ENCODE measurements at regions not wholly inside any gene's neighbourhood (a gene's known extent, or its start where the extent isn't known, plus 50 kb on each side); places are given as distances from the start of the nearest gene placed in this dataset.

GRCh38 chr1:177802304-177802703 lies 167.6 kb downstream of the SEC16B start:
- Histone ChIP-seq H3K4me3 (no peak overlapping the region), H3K4me1 (no peaks in the 10 kb centered on the region), H3K27me3 (no peaks in the 10 kb centered on the region), H3K9me3 (no peaks in the 10 kb centered on the region), H3K36me3 (no peaks in the 10 kb centered on the region), H3K27ac (no peak overlapping the region)
- intact Hi-C loops (cut with DNase I; ENCODE audit: low total_unique reads) = no loop called here
- no peak for DNase-seq (ENCODE audit: low spot score in 2 of 2)
- TF ChIP-seq CTCF (IDR thresholded peaks at IDR 0.05) = no peak
- no peak for TF ChIP-seq POLR2A (IDR thresholded peaks at IDR 0.05)
- no peak for TF ChIP-seq POLR2AphosphoS5 (IDR thresholded peaks at IDR 0.05)

- Histone ChIP-seq H3K27me3 (no peaks in the 10 kb centered on the region), H3K4me1 (no peaks in the 10 kb centered on the region), H3K27ac (no peak overlapping the region), H3K4me3 (no peak overlapping the region), H3K36me3 (no peaks in the 10 kb centered on the region), H3K9me3 (no peaks in the 10 kb centered on the region)
- DNase-seq (ENCODE audit: low spot score in 2 of 2) = no peak
- TF ChIP-seq CTCF (IDR thresholded peaks at IDR 0.05) (no peak), POLR2AphosphoS5 (IDR thresholded peaks at IDR 0.05) (no peak), POLR2A (IDR thresholded peaks at IDR 0.05) (no peak)
- intact Hi-C loops (cut with DNase I; ENCODE audit: low total_unique reads) = no loop called here
Observed at GRCh38 chr1:177801790-177802189, 168.1 kb downstream of the SEC16B start.

GRCh38 chr1:177800400-177801088 lies 169.3 kb downstream of the SEC16B start:
- no peaks in the 10 kb centered on the region for H3K4me1 ChIP-seq
- DNase-seq (ENCODE audit: low spot score in 2 of 2) = no peak
- H3K27me3 ChIP-seq = no peaks in the 10 kb centered on the region
- H3K27ac ChIP-seq = no peak overlapping the region
- no peaks in the 10 kb centered on the region for H3K36me3 ChIP-seq
- H3K9me3 ChIP-seq = no peaks in the 10 kb centered on the region
- intact Hi-C loops (cut with DNase I; ENCODE audit: low total_unique reads) = no loop called here
- TF ChIP-seq POLR2A (IDR thresholded peaks at IDR 0.05) = no peak
- no peak for TF ChIP-seq POLR2AphosphoS5 (IDR thresholded peaks at IDR 0.05)
- TF ChIP-seq CTCF (IDR thresholded peaks at IDR 0.05) = no peak
- H3K4me3 ChIP-seq = no peak overlapping the region

GRCh38 chr1:177799746-177800145 lies 170.1 kb downstream of the SEC16B start:
- H3K36me3 ChIP-seq = no peaks in the 10 kb centered on the region
- no peaks in the 10 kb centered on the region for H3K9me3 ChIP-seq
- H3K27me3 ChIP-seq = no peaks in the 10 kb centered on the region
- intact Hi-C loops (cut with DNase I; ENCODE audit: low total_unique reads) = no loop called here
- no peak overlapping the region for H3K27ac ChIP-seq
- no peak for TF ChIP-seq POLR2A (IDR thresholded peaks at IDR 0.05)
- TF ChIP-seq POLR2AphosphoS5 (IDR thresholded peaks at IDR 0.05) = no peak
- TF ChIP-seq CTCF (IDR thresholded peaks at IDR 0.05) = no peak
- no peak overlapping the region for H3K4me3 ChIP-seq
- no peak for DNase-seq (ENCODE audit: low spot score in 2 of 2)
- H3K4me1 ChIP-seq = no peaks in the 10 kb centered on the region

GRCh38 chr1:177798614-177799013 lies 171.2 kb downstream of the SEC16B start:
- H3K9me3 ChIP-seq = no peaks in the 10 kb centered on the region
- H3K36me3 ChIP-seq = no peaks in the 10 kb centered on the region
- no peak overlapping the region for H3K4me3 ChIP-seq
- H3K4me1 ChIP-seq = no peaks in the 10 kb centered on the region
- no peak for DNase-seq (ENCODE audit: low spot score in 2 of 2)
- no peak overlapping the region for H3K27ac ChIP-seq
- no peak for TF ChIP-seq POLR2A (IDR thresholded peaks at IDR 0.05)
- TF ChIP-seq POLR2AphosphoS5 (IDR thresholded peaks at IDR 0.05) = no peak
- no peak for TF ChIP-seq CTCF (IDR thresholded peaks at IDR 0.05)
- H3K27me3 ChIP-seq = no peaks in the 10 kb centered on the region
- intact Hi-C loops (cut with DNase I; ENCODE audit: low total_unique reads) = no loop called here

All from breast epithelium (tissue), 4 donors.